Neural cell (in vitro differentiated cells): ENCODE measurements at regions not wholly inside any gene's neighbourhood (a gene's known extent, or its start where the extent isn't known, plus 50 kb on each side); places are given as distances from the start of the nearest gene placed in this dataset.

Experiments used
- H2AFZ ChIP-seq: fragments of 200-600, 300-800 bp; sonication (generic), shearing (Covaris generic); 2 replicates; pipeline ENCODE4 v1.6.0; 2014; ENCODE audit warnings: low read depth, mild to moderate bottlenecking, antibody characterized with exemption, low read length, moderate library complexity
- H3F3A ChIP-seq: fragments of 200-600 bp; shearing (Covaris generic); 2 replicates; pipeline ENCODE4 v1.6.1; 2016; ENCODE audit warnings: mild to moderate bottlenecking, moderate library complexity, mixed read lengths, antibody characterized with exemption, low read length; ENCODE audit not compliant: insufficient read depth, poor library complexity, severe bottlenecking
- H3K27ac ChIP-seq: fragments of 200-600, 300-800 bp; sonication (generic), shearing (Covaris generic); 2 replicates; pipeline ENCODE4 v1.5.1; 2014; ENCODE audit warnings: mild to moderate bottlenecking, low read length, moderate library complexity
- H3K27me3 ChIP-seq: fragments of 300-800, 200-600 bp; sonication (generic), shearing (Covaris generic); 2 replicates; pipeline ENCODE4 v1.6.0; 2014; ENCODE audit warnings: mild to moderate bottlenecking, low read depth, low read length, moderate library complexity; ENCODE audit not compliant: insufficient read depth
- H3K36me3 ChIP-seq: fragments of 300-800, 200-600 bp; sonication (generic), shearing (Covaris generic); 2 replicates; pipeline ENCODE4 v1.5.1; 2014; ENCODE audit warnings: mild to moderate bottlenecking, antibody characterized with exemption, low read length, moderate library complexity; ENCODE audit not compliant: insufficient read depth
- H3K4me2 ChIP-seq: fragments of 300-800, 200-600 bp; sonication (generic), shearing (Covaris generic); 2 replicates; pipeline ENCODE4 v1.6.0; 2014; ENCODE audit warnings: mild to moderate bottlenecking, low read length
- H3K4me3 ChIP-seq: fragments of 300-800, 200-600 bp; sonication (generic), shearing (Covaris generic); 2 replicates; pipeline ENCODE4 v1.5.1; 2014; ENCODE audit warnings: mild to moderate bottlenecking, low read length, moderate library complexity
- H3K79me2 ChIP-seq: fragments of 200-600 bp; shearing (Covaris generic); replicated peaks from 2 replicates; pipeline ENCODE4 v1.6.0; 2014; ENCODE audit warnings: mild to moderate bottlenecking, low read length, moderate library complexity; ENCODE audit not compliant: insufficient read depth
- H3K9ac ChIP-seq: fragments of 300-800, 200-600 bp; sonication (generic), shearing (Covaris generic); 2 replicates; pipeline ENCODE4 v1.6.1; 2016; ENCODE audit warnings: mild to moderate bottlenecking, low read length, mixed read lengths
- H3K9me2 ChIP-seq: fragments of 200-600 bp; shearing (Covaris generic); 2 replicates; pipeline ENCODE4 v1.6.1; 2016; ENCODE audit warnings: mild to moderate bottlenecking, low read length, mixed read lengths; ENCODE audit not compliant: insufficient read depth
- H3K9me3 ChIP-seq: fragments of 200-600, 300-800 bp; sonication (generic), shearing (Covaris generic); 2 replicates; pipeline ENCODE4 v1.6.1; 2016; ENCODE audit warnings: mild to moderate bottlenecking, mixed run types, low read length, moderate library complexity, mixed read lengths
- H4K20me1 ChIP-seq: fragments of 200-600 bp; shearing (Covaris generic); 2 replicates; pipeline ENCODE4 v1.6.1; 2016; ENCODE audit warnings: mild to moderate bottlenecking, mixed run types; ENCODE audit not compliant: insufficient read depth
- CTCF ChIP-seq: fragments of 450-650 bp; IDR thresholded peaks from 2 replicates; pipeline ENCODE4 v1.5.1; 2014; ENCODE audit warnings: antibody characterized with exemption, mild to moderate bottlenecking, moderate library complexity; ENCODE audit not compliant: poor library complexity, severe bottlenecking
- EP300 ChIP-seq: fragments of 450-650 bp; conservative IDR thresholded peaks from 2 replicates; pipeline ENCODE4 v1.6.1; 2014; ENCODE audit warnings: antibody characterized with exemption, mild to moderate bottlenecking, moderate library complexity; ENCODE audit not compliant: poor library complexity, severe bottlenecking
- EZH2 ChIP-seq: fragments of 200-600, 300-800 bp; shearing (Covaris generic), sonication (generic); IDR thresholded peaks from 2 replicates; pipeline ENCODE4 v1.6.1; 2014; ENCODE audit warnings: antibody characterized with exemption, low read length, borderline replicate concordance, mild to moderate bottlenecking; ENCODE audit not compliant: insufficient read depth, poor library complexity, severe bottlenecking
- MXI1 ChIP-seq: fragments of 450-650 bp; conservative IDR thresholded peaks from 2 replicates; pipeline ENCODE4 v1.6.1; 2014; ENCODE audit warnings: antibody characterized with exemption, mild to moderate bottlenecking; ENCODE audit not compliant: poor library complexity, severe bottlenecking
- POLR2AphosphoS5 ChIP-seq: IDR thresholded peaks from 2 replicates; pipeline ENCODE4 v1.6.1; 2012
- RAD21 ChIP-seq: fragments of 450-650 bp; conservative IDR thresholded peaks from 2 replicates; pipeline ENCODE4 v1.6.1; 2014; ENCODE audit warnings: antibody characterized with exemption, mild to moderate bottlenecking, moderate library complexity
- REST ChIP-seq: IDR thresholded peaks from 2 replicates; pipeline ENCODE4 v1.6.1; 2012; ENCODE audit warnings: borderline replicate concordance
- SMC3 ChIP-seq: fragments of 450-650 bp; conservative IDR thresholded peaks from 2 replicates; pipeline ENCODE4 v1.6.1; 2014; ENCODE audit warnings: antibody characterized with exemption, mild to moderate bottlenecking, moderate library complexity; ENCODE audit not compliant: poor library complexity
- TAF1 ChIP-seq: IDR thresholded peaks from 2 replicates; pipeline ENCODE4 v1.6.1; 2012; ENCODE audit warnings: low read depth

- Histone ChIP-seq H4K20me1 (no peaks in the 10 kb centered on the region), H3K9me2 (no peaks in the 10 kb centered on the region), H3F3A (no peaks in the 10 kb centered on the region), H3K4me2 (no peak overlapping the region), H3K9me3 (no peaks in the 10 kb centered on the region), H3K4me3 (no peak overlapping the region), H3K36me3 (no peaks in the 10 kb centered on the region), H3K27ac (no peak overlapping the region), H3K9ac (no peak overlapping the region), H3K79me2 (no peaks in the 10 kb centered on the region), H2AFZ (no peak overlapping the region), H3K27me3 (no peaks in the 10 kb centered on the region)
- TF ChIP-seq SMC3, result no peak
- TF ChIP-seq RAD21, result no peak
- TF ChIP-seq MXI1, result no peak
- no peak for TF ChIP-seq EZH2
- no peak for TF ChIP-seq POLR2AphosphoS5
- no peak for TF ChIP-seq TAF1
- TF ChIP-seq CTCF, result no peak
- TF ChIP-seq REST, result no peak
- TF ChIP-seq EP300, result no peak
Measured at GRCh38 chr18:47603158-47603557, 327.3 kb downstream of the SMAD2 start.

- Histone ChIP-seq H3K79me2 (no peaks in the 10 kb centered on the region), H3K9ac (no peak overlapping the region)
Measured at GRCh38 chr18:47602273-47602897, 328.1 kb downstream of the SMAD2 start.

More at GRCh38 chr18:47602273-47602897, 328.1 kb downstream of the SMAD2 start:
- no peak for TF ChIP-seq POLR2AphosphoS5
- no peak for TF ChIP-seq SMC3
- no peak for TF ChIP-seq MXI1
- no peak for TF ChIP-seq EP300
- TF ChIP-seq REST, result no peak
- TF ChIP-seq TAF1, result no peak
- no peak for TF ChIP-seq CTCF
- no peak for TF ChIP-seq RAD21
- no peak for TF ChIP-seq EZH2
- Histone ChIP-seq H3K36me3 (no peaks in the 10 kb centered on the region), H3K4me2 (no peak overlapping the region), H3F3A (no peaks in the 10 kb centered on the region), H4K20me1 (no peaks in the 10 kb centered on the region), H3K27ac (no peak overlapping the region), H3K9me3 (no peaks in the 10 kb centered on the region), H2AFZ (no peak overlapping the region), H3K27me3 (no peaks in the 10 kb centered on the region), H3K9me2 (no peaks in the 10 kb centered on the region), H3K4me3 (no peak overlapping the region)
